ENCODE measurements at regions not wholly inside any gene's neighbourhood (a gene's known extent, or its start where the extent isn't known, plus 50 kb on each side); places are given as distances from the start of the nearest gene placed in this dataset.
A peak's percentile ranks its signal among the peaks of the same experiment; 100 is the strongest.
"Not testable (repeated sequence)": the region's sequence is repeated elsewhere in the genome, so short reads cannot be mapped to it uniquely, and the experiment has no call there.

DNA sequence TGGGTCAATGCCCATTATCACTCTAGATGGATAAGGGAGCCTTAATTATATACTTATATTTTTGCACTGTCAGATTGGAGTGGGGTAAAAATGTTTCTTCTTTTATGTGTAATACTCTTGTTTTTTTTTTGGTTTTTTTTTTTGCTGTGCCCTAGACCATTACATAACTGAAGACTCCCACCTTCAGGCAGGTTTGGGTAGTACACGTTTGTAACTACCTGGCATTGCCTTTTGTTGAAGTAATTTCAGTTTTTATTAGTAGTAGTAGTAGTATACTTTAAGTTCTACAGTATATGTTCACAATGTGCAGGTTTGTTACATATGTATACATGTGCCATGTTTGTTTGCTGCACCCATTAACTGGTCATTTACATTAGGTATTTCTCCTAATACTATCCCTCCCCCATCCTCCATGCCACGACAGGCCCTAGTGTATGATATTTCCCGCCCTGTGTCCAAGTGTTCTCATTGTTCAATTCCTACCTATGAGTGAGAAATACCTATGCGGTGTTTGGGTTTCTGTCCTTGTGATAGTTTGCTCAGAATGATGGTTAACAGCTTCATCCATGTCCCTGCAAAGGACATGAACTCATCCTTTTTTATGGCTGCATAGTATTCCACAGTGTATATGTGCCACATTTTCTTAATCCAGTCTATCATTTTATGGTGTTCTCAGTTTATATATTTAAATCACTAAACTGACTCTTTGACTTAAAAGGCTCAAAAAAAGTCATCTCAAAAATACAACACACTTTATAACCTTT, 109.2 kb upstream of the FBXO28 start:
- 79 to 80% methylated on average over 4 of the region's 4 CpGs for WGBS, 2 donors
- DNase-seq (ENCODE audit: low spot score in 2 of 2), result peak in 1 of 2 donors; percentile 22
- intact Hi-C loops (cut with DNase I; ENCODE audit: low total_unique reads); H3K4me3 ChIP-seq (ENCODE audit: low read depth, poor library complexity, severe bottlenecking): not testable (repeated sequence)

DNA sequence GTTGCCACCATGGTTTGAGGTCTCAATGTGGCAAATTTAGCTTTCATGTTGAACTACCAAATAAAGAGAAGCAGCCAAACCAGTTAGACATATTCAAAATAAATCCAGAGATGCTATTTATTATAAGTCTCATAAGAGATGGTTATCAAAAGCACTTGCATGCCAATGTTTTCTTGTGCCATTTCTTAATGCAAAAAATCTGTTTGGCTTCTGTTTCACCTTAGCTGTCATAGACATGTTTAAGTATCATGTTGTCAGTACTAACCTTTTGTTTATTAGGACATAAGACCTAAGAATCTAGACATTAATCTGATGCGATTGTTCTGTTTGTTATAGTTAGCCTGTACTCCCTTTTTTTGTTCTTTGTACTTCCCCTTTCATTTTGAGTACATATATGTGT, 110.0 kb upstream of the FBXO28 start:
- intact Hi-C loops (cut with DNase I; ENCODE audit: low total_unique reads); H3K4me3 ChIP-seq (ENCODE audit: low read depth, poor library complexity, severe bottlenecking); DNase-seq (ENCODE audit: low spot score in 2 of 2): not testable (repeated sequence)
- WGBS, 2 donors, result 0 to 5% methylated on average over 1 of the region's 1 CpG

DNA sequence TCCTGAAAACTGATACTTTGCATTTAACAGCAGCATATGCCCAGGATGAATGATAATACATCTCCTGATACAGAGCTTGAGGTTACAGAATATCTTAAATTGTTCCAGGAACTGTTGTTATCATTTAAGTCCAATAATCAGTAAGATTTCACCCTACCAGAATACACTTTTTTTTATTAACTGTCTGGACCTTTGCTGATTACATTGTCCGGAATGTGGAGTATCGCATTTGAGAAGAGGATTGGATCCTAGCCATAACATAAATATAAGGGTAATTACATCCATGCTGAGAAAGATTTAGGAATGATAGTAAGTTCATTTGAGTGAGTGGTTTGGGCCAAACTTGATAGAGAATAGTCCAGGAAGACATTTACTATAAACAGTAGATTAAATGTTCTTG, 112.2 kb upstream of the FBXO28 start:
- intact Hi-C loops (cut with DNase I; ENCODE audit: low total_unique reads); DNase-seq (ENCODE audit: low spot score in 2 of 2); H3K4me3 ChIP-seq (ENCODE audit: low read depth, poor library complexity, severe bottlenecking): not testable (repeated sequence)
- WGBS, 2 donors, result 42 to 60% methylated on average over 2 of the region's 2 CpGs

DNA sequence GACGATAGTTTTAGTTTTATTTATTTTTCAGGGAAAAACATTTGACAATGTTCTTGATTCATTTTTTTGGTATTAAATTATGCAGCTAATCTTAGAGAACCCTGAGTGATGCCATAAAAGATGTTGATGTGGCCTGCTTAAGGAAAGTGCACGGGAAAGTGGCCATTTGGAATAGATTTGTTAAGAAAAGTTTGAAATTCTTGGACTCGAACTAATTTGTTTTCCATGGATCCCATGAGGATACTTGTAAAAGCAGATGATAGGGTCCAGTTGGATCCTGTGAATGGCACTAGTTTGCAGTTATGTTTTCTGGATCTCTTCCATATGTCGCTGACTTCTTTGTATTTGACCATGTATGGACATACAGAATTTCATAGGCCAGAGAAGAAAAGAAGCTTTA, 114.2 kb upstream of the FBXO28 start:
- DNase-seq (ENCODE audit: low spot score in 2 of 2); intact Hi-C loops (cut with DNase I; ENCODE audit: low total_unique reads); H3K4me3 ChIP-seq (ENCODE audit: low read depth, poor library complexity, severe bottlenecking): not testable (repeated sequence)
- 72 to 81% methylated on average over 4 of the region's 4 CpGs for WGBS, 2 donors

DNA sequence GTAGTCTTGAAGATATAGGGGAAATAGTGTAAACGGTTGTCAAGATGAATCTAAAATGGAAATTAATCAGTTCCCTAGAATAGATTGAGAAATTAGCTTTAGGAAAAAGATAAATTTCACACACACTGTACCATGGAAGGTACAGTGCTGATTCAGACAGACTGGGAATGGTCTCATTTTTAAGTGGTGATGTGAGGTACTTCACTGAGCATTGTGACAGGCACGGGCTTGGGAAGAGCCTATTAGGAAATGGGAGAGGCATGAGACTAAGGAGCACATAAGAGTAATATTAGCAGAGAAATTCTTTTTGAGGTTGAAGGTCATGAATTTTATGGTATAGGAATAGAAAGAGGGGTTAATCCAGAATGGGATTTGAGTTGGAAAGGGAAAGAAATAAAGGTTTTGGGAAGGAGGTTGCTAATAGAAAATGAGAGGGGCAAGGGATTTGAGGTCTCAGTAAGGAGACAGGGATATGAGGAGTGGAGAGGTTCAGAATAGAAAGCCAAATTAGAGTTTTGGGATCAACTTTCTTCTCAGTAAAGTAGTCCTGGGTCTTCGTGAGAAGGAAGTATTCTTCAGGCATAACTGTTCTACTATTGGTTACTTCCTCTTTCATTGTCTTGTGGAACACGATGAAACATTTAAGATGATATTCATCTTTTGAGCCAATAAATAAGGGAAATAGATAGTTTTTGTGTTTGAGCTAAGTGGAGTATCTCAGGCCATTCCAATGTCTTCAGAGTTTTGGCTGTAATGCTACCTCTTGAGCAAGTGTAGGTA, 115.0 kb upstream of the FBXO28 start:
- 42 to 51% methylated on average over 3 to 4 of the region's 4 CpGs for WGBS, 2 donors
- not testable (repeated sequence) for H3K4me3 ChIP-seq (ENCODE audit: low read depth, poor library complexity, severe bottlenecking)

DNA sequence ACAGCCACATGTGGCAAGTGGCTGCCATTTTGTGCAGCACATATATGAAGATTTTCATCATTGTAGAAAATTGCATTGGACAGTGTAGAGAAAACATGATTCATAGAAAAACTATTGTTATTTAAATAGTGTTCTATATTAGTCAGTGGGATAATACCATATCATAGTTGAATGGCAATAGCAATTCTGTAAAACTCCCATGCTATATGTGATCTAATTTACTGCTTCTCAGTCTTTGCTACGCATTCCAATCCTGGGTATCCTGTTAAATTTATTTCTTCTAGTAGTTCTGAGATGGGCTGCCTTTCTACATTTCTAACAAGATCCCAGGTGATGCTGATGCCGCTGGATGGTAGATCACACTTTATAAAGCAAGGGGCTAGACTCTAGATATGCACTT, 117.5 kb upstream of the FBXO28 start:
- 96 to 100% methylated on average over 2 of the region's 2 CpGs for WGBS, 2 donors
- H3K4me3 ChIP-seq (ENCODE audit: low read depth, poor library complexity, severe bottlenecking); DNase-seq (ENCODE audit: low spot score in 2 of 2); intact Hi-C loops (cut with DNase I; ENCODE audit: low total_unique reads): not testable (repeated sequence)

More for the DNA sequence above, 115.0 kb upstream of the FBXO28 start:
- intact Hi-C loops (cut with DNase I; ENCODE audit: low total_unique reads); DNase-seq (ENCODE audit: low spot score in 2 of 2): not testable (repeated sequence)

DNA sequence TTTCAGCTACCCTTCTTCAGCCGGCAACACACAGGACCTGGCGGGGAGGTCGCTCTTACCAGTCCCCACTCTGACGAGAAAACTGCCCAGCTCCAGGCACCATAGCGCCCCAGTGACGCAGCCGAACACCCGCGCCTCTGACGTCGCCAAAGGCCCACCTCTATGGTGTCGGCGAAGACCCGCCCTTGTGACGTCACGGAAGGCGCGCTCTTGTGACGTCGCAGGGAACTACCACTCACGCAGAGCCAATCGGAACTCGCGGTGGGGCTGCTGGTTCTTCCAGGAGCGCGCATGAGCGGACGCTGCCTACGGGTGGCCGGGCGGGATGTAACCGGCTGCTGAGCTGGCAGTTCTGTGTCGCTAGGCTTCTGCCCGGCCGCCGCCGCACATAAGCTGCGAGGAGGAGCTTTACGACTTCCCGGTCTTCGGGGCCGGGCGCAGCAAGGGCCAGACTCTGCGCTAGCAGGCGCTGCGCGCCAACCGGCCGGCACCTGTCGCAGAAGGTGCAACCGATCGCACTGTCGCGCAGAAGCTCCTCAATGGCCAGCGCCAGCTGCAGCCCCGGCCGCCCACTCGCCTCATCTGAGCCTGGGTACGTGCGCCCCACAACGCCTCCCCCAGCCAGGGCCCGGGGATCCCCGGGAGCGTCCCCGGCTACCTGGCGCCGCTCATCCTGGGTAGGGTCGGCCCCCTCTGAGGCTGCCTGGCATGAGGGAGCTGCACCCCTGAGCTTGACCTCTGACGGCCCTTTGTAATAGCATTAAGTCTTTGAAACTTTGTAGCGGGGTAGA, 121.3 kb upstream of the FBXO28 start:
- 1% methylated on average over 22 to 25 of the region's 70 CpGs for WGBS, 2 donors
- peak overlapping the region; percentile 75 for H3K4me3 ChIP-seq (ENCODE audit: low read depth, poor library complexity, severe bottlenecking)
- DNase-seq (ENCODE audit: low spot score in 2 of 2), result peak; percentile 100
- TF ChIP-seq POLR2A (IDR thresholded peaks at IDR 0.05), result peak in 1 of 2 donors; percentile 90
- intact Hi-C loops (cut with DNase I; ENCODE audit: low total_unique reads), result not testable (repeated sequence)

DNA sequence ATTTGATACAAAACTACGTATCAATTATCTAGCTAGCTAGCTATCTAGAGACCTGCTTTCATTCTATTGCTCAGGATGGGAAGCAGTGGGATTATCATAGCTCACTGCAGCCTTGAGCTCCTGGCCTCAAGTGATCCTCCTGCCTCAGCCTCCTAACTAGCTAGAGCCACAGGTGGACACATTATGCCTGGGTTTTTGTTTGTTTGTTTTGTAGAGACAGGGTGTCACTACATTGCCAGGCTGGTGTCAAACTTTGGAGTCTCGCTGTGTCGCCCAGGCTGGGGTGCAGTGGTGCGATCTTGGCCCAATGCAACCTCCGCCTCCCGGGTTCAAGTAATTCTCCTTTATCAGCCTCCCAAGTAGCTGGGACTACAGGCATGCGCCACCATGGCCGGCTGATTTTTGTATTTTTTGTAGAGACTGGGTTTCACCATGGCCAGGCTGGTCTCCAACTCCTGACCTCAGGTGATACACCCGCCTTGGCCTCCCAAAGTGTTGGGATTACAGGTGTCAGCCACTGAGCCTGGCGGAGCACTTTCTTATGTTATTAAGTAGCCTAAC, 122.5 kb upstream of the FBXO28 start:
- WGBS, 2 donors, result 95 to 98% methylated on average over 10 of the region's 10 CpGs
- H3K4me3 ChIP-seq (ENCODE audit: low read depth, poor library complexity, severe bottlenecking); intact Hi-C loops (cut with DNase I; ENCODE audit: low total_unique reads); DNase-seq (ENCODE audit: low spot score in 2 of 2): not testable (repeated sequence)

DNA sequence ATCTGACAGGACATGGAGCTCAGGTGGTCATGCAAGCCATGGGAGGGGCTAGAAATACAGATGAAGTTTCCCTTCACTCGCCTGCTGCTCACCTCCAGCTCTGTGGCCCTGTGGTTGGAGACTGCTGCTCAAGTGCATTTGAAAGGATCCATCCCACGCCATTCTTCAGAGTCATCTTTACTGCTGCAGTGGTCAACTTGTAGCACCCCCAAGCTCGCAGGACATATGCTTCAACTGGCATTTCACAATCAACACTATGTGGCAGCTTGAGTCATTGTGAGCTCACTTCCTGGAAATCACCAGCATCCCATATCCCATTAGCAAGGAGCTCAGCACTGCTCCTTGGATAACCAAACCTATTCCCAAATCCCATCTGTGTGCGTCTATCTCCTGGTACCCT, 116.2 kb upstream of the TP53BP2 start:
- intact Hi-C loops (cut with DNase I; ENCODE audit: low total_unique reads); H3K4me3 ChIP-seq (ENCODE audit: low read depth, poor library complexity, severe bottlenecking): not testable (repeated sequence)

DNA sequence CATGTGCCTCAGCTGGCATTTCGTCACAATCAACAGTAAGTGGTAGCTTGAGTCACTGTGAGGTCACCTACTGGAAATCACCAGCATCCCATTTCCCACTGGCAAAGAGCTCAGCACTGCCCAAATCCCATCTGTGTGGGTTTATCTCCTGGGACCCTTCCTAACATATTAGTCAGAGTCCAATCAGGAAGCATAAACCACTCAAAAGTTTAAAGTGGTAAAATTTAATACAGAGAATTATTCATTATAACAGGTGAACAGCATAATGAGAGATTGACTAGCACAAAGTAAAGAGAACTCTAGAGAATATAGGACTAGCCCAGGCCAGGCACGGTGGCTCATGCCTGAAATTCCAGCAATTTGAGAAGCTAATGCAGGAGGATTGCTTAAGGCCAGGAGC, 107.1 kb upstream of the TP53BP2 start:
- H3K4me3 ChIP-seq (ENCODE audit: low read depth, poor library complexity, severe bottlenecking); intact Hi-C loops (cut with DNase I; ENCODE audit: low total_unique reads); DNase-seq (ENCODE audit: low spot score in 2 of 2): not testable (repeated sequence)
- WGBS, 2 donors, result 65 to 69% methylated on average over 2 of the region's 2 CpGs

More for the DNA sequence above, 116.2 kb upstream of the TP53BP2 start:
- DNase-seq (ENCODE audit: low spot score in 2 of 2), result not testable (repeated sequence)
- 88 to 98% methylated on average over 4 of the region's 4 CpGs for WGBS, 2 donors

DNA sequence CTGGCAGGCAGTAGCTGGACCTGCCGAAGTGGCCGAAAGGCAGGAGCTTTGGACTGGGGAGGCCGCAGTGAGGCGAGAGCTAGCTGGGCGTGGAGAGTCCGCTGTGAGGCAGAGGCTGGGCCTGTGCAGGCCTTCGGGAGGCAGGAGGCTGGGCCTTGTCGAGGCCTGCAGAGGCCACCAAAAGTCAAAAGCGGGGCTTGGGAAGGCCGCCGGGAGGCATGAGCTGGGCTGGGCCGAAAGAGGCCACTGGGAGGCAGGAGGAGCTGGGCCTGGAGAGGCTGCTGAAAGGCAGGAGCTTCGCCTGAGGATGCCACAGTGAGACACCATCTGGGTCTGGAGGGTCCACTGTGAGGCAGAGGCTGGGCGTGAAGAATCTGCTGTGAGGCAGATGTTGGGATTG, 105.8 kb upstream of the TP53BP2 start:
- intact Hi-C loops (cut with DNase I; ENCODE audit: low total_unique reads); DNase-seq (ENCODE audit: low spot score in 2 of 2); H3K4me3 ChIP-seq (ENCODE audit: low read depth, poor library complexity, severe bottlenecking): not testable (repeated sequence)
- WGBS, 2 donors, result 94 to 97% methylated on average over 14 of the region's 14 CpGs

DNA sequence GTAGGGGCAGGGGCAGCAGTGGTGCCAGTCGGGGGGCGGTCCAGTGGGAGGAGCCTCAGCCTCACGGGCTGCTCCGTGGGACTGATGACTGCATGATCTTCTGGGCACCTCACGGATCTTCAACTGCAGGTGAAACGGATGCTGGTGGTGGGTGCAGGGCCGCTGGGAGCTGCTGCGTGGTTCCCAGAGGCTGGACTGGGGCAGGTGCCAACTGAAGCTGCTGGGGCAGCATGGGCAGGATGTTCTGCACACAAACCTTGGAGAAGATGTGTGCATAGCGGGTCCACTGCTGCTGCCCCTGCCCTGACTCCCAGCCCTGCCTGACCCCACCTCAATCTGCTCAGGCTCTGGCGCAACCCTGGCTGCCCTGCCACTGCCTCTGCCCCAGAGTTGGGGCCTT, 104.2 kb upstream of the TP53BP2 start:
- intact Hi-C loops (cut with DNase I; ENCODE audit: low total_unique reads); DNase-seq (ENCODE audit: low spot score in 2 of 2); H3K4me3 ChIP-seq (ENCODE audit: low read depth, poor library complexity, severe bottlenecking): not testable (repeated sequence)
- 76 to 100% methylated on average over 1 to 5 of the region's 10 CpGs for WGBS, 2 donors

DNA sequence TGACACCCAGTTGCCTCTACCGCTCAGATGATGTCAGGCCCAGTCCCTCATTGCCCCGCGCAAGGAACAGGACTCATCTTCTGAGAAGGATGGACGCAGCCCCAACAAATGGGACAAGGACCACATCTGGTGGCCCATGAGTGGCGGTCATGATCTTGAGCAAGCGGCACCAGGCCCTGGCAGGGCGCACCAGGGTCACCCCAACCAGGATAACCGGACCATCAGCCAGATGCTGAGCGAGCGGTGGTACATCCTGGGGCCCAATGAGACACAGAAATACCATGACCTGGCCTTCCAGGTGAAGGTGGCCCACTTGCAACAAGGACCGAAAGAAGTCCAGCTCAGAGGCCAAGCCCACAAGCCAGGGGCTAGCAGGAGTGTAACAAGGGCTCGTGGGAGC, 102.3 kb upstream of the TP53BP2 start:
- H3K4me3 ChIP-seq (ENCODE audit: low read depth, poor library complexity, severe bottlenecking); intact Hi-C loops (cut with DNase I; ENCODE audit: low total_unique reads): not testable (repeated sequence)
- 94 to 99% methylated on average over 4 to 10 of the region's 12 CpGs for WGBS, 2 donors
- peak in 1 of 2 donors; percentile 80 for DNase-seq (ENCODE audit: low spot score in 2 of 2)

DNA sequence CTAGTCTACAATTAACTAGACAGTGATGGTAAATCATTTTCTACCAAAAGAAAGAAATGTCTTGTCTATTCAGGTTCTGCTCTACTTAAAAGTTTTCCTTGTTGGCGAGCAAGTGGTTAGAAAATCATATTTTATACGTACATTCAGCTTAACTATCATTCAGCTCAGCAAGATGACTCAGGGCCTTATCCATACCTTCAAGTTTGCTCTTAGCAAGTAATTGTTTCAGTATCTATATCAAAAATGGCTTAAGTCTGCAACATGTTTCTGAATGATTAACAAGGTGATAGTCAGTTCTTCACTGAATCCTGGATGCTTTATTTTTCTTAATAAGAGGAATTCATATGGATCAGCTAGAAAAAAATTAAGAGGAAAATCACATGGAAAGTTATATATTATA, 90.8 kb upstream of the TP53BP2 start:
- intact Hi-C loops (cut with DNase I; ENCODE audit: low total_unique reads), result not testable (repeated sequence)
- 69 to 85% methylated on average over 2 of the region's 2 CpGs for WGBS, 2 donors

More for the DNA sequence above, 90.8 kb upstream of the TP53BP2 start:
- not testable (repeated sequence) for H3K4me3 ChIP-seq (ENCODE audit: low read depth, poor library complexity, severe bottlenecking); DNase-seq (ENCODE audit: low spot score in 2 of 2)

Data from lower leg skin (tissue), 3 donors.